Neural cell (in vitro differentiated cells): ENCODE measurements at regions not wholly inside any gene's neighbourhood (a gene's known extent, or its start where the extent isn't known, plus 50 kb on each side); places are given as distances from the start of the nearest gene placed in this dataset.

ENCODE experiments used
- H2AFZ ChIP-seq: fragments of 200-600, 300-800 bp; sonication (generic), shearing (Covaris generic); 2 replicates; pipeline ENCODE4 v1.6.0; 2014; ENCODE audit warnings: low read depth, mild to moderate bottlenecking, antibody characterized with exemption, low read length, moderate library complexity
- H3F3A ChIP-seq: fragments of 200-600 bp; shearing (Covaris generic); 2 replicates; pipeline ENCODE4 v1.6.1; 2016; ENCODE audit warnings: mild to moderate bottlenecking, moderate library complexity, mixed read lengths, antibody characterized with exemption, low read length; ENCODE audit not compliant: insufficient read depth, poor library complexity, severe bottlenecking
- H3K27ac ChIP-seq: fragments of 200-600, 300-800 bp; sonication (generic), shearing (Covaris generic); 2 replicates; pipeline ENCODE4 v1.5.1; 2014; ENCODE audit warnings: mild to moderate bottlenecking, low read length, moderate library complexity
- H3K27me3 ChIP-seq: fragments of 300-800, 200-600 bp; sonication (generic), shearing (Covaris generic); 2 replicates; pipeline ENCODE4 v1.6.0; 2014; ENCODE audit warnings: mild to moderate bottlenecking, low read depth, low read length, moderate library complexity; ENCODE audit not compliant: insufficient read depth
- H3K36me3 ChIP-seq: fragments of 300-800, 200-600 bp; sonication (generic), shearing (Covaris generic); 2 replicates; pipeline ENCODE4 v1.5.1; 2014; ENCODE audit warnings: mild to moderate bottlenecking, antibody characterized with exemption, low read length, moderate library complexity; ENCODE audit not compliant: insufficient read depth
- H3K4me2 ChIP-seq: fragments of 300-800, 200-600 bp; sonication (generic), shearing (Covaris generic); 2 replicates; pipeline ENCODE4 v1.6.0; 2014; ENCODE audit warnings: mild to moderate bottlenecking, low read length
- H3K4me3 ChIP-seq: fragments of 300-800, 200-600 bp; sonication (generic), shearing (Covaris generic); 2 replicates; pipeline ENCODE4 v1.5.1; 2014; ENCODE audit warnings: mild to moderate bottlenecking, low read length, moderate library complexity
- H3K79me2 ChIP-seq: fragments of 200-600 bp; shearing (Covaris generic); replicated peaks from 2 replicates; pipeline ENCODE4 v1.6.0; 2014; ENCODE audit warnings: mild to moderate bottlenecking, low read length, moderate library complexity; ENCODE audit not compliant: insufficient read depth
- H3K9ac ChIP-seq: fragments of 300-800, 200-600 bp; sonication (generic), shearing (Covaris generic); 2 replicates; pipeline ENCODE4 v1.6.1; 2016; ENCODE audit warnings: mild to moderate bottlenecking, low read length, mixed read lengths
- H3K9me2 ChIP-seq: fragments of 200-600 bp; shearing (Covaris generic); 2 replicates; pipeline ENCODE4 v1.6.1; 2016; ENCODE audit warnings: mild to moderate bottlenecking, low read length, mixed read lengths; ENCODE audit not compliant: insufficient read depth
- H3K9me3 ChIP-seq: fragments of 200-600, 300-800 bp; sonication (generic), shearing (Covaris generic); 2 replicates; pipeline ENCODE4 v1.6.1; 2016; ENCODE audit warnings: mild to moderate bottlenecking, mixed run types, low read length, moderate library complexity, mixed read lengths
- H4K20me1 ChIP-seq: fragments of 200-600 bp; shearing (Covaris generic); 2 replicates; pipeline ENCODE4 v1.6.1; 2016; ENCODE audit warnings: mild to moderate bottlenecking, mixed run types; ENCODE audit not compliant: insufficient read depth
- EP300 ChIP-seq: fragments of 450-650 bp; conservative IDR thresholded peaks from 2 replicates; pipeline ENCODE4 v1.6.1; 2014; ENCODE audit warnings: antibody characterized with exemption, mild to moderate bottlenecking, moderate library complexity; ENCODE audit not compliant: poor library complexity, severe bottlenecking
- EZH2 ChIP-seq: fragments of 200-600, 300-800 bp; shearing (Covaris generic), sonication (generic); IDR thresholded peaks from 2 replicates; pipeline ENCODE4 v1.6.1; 2014; ENCODE audit warnings: antibody characterized with exemption, low read length, borderline replicate concordance, mild to moderate bottlenecking; ENCODE audit not compliant: insufficient read depth, poor library complexity, severe bottlenecking
- MXI1 ChIP-seq: fragments of 450-650 bp; conservative IDR thresholded peaks from 2 replicates; pipeline ENCODE4 v1.6.1; 2014; ENCODE audit warnings: antibody characterized with exemption, mild to moderate bottlenecking; ENCODE audit not compliant: poor library complexity, severe bottlenecking
- POLR2AphosphoS5 ChIP-seq: IDR thresholded peaks from 2 replicates; pipeline ENCODE4 v1.6.1; 2012
- RAD21 ChIP-seq: fragments of 450-650 bp; conservative IDR thresholded peaks from 2 replicates; pipeline ENCODE4 v1.6.1; 2014; ENCODE audit warnings: antibody characterized with exemption, mild to moderate bottlenecking, moderate library complexity
- SMC3 ChIP-seq: fragments of 450-650 bp; conservative IDR thresholded peaks from 2 replicates; pipeline ENCODE4 v1.6.1; 2014; ENCODE audit warnings: antibody characterized with exemption, mild to moderate bottlenecking, moderate library complexity; ENCODE audit not compliant: poor library complexity
- TAF1 ChIP-seq: IDR thresholded peaks from 2 replicates; pipeline ENCODE4 v1.6.1; 2012; ENCODE audit warnings: low read depth
- TF ChIP-seq, protein P1 (sequence below): IDR thresholded peaks from 2 replicates; pipeline ENCODE4 v1.6.1; 2012; ENCODE audit warnings: borderline replicate concordance
- TF ChIP-seq, protein P2 (sequence below): fragments of 450-650 bp; IDR thresholded peaks from 2 replicates; pipeline ENCODE4 v1.5.1; 2014; ENCODE audit warnings: antibody characterized with exemption, mild to moderate bottlenecking, moderate library complexity; ENCODE audit not compliant: poor library complexity, severe bottlenecking

DNA sequence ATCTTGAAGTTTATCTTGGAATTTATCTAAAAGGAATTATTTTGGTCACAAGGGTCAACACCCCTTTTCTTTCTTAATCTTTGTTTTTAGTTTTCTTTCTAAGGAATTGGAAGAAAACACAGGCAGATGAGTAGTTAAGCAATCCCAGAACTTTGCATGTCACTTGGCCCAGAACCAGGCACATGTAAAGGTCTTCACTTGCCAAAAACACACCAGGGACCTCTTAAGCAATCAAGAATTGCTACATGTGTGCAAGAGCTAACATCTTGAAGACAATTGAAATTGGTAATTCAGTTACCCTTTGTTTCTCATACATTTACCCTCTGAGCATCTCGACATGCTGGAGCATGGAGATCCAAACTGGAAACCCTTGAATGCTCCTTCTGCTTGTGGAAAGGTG lies 114.2 kb downstream of the ZC3H11B start:
- Histone ChIP-seq H3K27me3 (no peaks in the 10 kb centered on the region), H3K9me3 (no peaks in the 10 kb centered on the region), H3K27ac (no peak overlapping the region), H3F3A (no peaks in the 10 kb centered on the region), H3K36me3 (no peaks in the 10 kb centered on the region), H3K9ac (no peak overlapping the region), H4K20me1 (no peaks in the 10 kb centered on the region), H3K4me3 (no peak overlapping the region), H3K4me2 (no peak overlapping the region), H2AFZ (no peak overlapping the region), H3K9me2 (no peaks in the 10 kb centered on the region), H3K79me2 (no peaks in the 10 kb centered on the region)
- TF ChIP-seq, protein P1, sequence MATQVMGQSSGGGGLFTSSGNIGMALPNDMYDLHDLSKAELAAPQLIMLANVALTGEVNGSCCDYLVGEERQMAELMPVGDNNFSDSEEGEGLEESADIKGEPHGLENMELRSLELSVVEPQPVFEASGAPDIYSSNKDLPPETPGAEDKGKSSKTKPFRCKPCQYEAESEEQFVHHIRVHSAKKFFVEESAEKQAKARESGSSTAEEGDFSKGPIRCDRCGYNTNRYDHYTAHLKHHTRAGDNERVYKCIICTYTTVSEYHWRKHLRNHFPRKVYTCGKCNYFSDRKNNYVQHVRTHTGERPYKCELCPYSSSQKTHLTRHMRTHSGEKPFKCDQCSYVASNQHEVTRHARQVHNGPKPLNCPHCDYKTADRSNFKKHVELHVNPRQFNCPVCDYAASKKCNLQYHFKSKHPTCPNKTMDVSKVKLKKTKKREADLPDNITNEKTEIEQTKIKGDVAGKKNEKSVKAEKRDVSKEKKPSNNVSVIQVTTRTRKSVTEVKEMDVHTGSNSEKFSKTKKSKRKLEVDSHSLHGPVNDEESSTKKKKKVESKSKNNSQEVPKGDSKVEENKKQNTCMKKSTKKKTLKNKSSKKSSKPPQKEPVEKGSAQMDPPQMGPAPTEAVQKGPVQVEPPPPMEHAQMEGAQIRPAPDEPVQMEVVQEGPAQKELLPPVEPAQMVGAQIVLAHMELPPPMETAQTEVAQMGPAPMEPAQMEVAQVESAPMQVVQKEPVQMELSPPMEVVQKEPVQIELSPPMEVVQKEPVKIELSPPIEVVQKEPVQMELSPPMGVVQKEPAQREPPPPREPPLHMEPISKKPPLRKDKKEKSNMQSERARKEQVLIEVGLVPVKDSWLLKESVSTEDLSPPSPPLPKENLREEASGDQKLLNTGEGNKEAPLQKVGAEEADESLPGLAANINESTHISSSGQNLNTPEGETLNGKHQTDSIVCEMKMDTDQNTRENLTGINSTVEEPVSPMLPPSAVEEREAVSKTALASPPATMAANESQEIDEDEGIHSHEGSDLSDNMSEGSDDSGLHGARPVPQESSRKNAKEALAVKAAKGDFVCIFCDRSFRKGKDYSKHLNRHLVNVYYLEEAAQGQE: no peak
- TF ChIP-seq, protein P2, sequence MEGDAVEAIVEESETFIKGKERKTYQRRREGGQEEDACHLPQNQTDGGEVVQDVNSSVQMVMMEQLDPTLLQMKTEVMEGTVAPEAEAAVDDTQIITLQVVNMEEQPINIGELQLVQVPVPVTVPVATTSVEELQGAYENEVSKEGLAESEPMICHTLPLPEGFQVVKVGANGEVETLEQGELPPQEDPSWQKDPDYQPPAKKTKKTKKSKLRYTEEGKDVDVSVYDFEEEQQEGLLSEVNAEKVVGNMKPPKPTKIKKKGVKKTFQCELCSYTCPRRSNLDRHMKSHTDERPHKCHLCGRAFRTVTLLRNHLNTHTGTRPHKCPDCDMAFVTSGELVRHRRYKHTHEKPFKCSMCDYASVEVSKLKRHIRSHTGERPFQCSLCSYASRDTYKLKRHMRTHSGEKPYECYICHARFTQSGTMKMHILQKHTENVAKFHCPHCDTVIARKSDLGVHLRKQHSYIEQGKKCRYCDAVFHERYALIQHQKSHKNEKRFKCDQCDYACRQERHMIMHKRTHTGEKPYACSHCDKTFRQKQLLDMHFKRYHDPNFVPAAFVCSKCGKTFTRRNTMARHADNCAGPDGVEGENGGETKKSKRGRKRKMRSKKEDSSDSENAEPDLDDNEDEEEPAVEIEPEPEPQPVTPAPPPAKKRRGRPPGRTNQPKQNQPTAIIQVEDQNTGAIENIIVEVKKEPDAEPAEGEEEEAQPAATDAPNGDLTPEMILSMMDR: no peak
- TF ChIP-seq TAF1 (no peak), EP300 (no peak), RAD21 (no peak), EZH2 (no peak), POLR2AphosphoS5 (no peak), SMC3 (no peak), MXI1 (no peak)

DNA sequence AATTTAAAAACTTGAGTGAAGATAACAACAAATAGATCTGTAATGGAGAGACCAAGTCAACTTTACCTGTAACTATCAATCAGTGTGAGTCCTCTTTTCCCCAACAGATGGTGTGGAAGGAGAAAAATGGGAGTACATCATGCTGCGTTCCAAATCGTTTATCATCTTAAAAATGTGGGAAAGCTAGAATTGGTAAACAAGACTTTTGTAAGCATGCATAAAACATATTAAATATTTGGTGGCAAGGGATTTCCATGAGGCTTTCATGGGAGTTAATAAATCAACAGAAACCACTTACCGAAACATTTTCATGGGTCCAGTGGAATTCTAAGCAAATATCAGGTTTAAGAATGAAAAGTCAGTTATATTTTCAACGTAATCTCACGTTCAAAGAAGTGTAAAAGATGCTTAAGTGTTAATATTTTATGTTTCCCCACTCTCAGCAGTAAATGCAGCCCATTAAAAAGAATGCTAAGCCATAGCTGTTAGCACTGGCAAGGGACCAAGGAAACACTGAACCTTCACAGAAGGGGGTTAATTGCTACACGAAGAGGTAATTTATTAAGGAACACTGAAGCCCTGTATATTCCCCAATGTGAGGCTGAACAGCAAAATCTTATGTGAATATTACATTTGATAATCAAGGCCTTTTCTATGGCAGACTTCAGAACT lies 117.0 kb downstream of the ZC3H11B start:
- H3K9me2 ChIP-seq: no peaks in the 10 kb centered on the region
- TF ChIP-seq TAF1 (no peak), EP300 (no peak), EZH2 (no peak), SMC3 (no peak), POLR2AphosphoS5 (no peak), RAD21 (no peak), MXI1 (no peak)
- TF ChIP-seq, protein P2: no peak
- TF ChIP-seq, protein P1: no peak
- no peaks in the 10 kb centered on the region for H3K79me2 ChIP-seq
- H3K9me3 ChIP-seq: no peaks in the 10 kb centered on the region
- H3F3A ChIP-seq: no peaks in the 10 kb centered on the region
- no peaks in the 10 kb centered on the region for H4K20me1 ChIP-seq
- H3K4me3 ChIP-seq: no peak overlapping the region
- no peaks in the 10 kb centered on the region for H3K36me3 ChIP-seq
- H3K4me2 ChIP-seq: no peak overlapping the region
- no peak overlapping the region for H2AFZ ChIP-seq
- H3K27me3 ChIP-seq: no peaks in the 10 kb centered on the region
- no peak overlapping the region for H3K9ac ChIP-seq
- H3K27ac ChIP-seq: no peak overlapping the region
